Mucosa of descending colon (tissue), 3 donors: ENCODE measurements at regions not wholly inside any gene's neighbourhood (a gene's known extent, or its start where the extent isn't known, plus 50 kb on each side); places are given as distances from the start of the nearest gene placed in this dataset.
"Not testable (repeated sequence)": the region's sequence is repeated elsewhere in the genome, so short reads cannot be mapped to it uniquely, and the experiment has no call there.

ENCODE experiments used
- ATAC-seq: fragments of 200-7000 bp; cut with Tn5 transposase; one replicate; pipeline ENCODE4 v1.9.1; 2020; ENCODE audit warnings: mild to moderate bottlenecking, moderate library complexity
- DNase-seq, 3 donors: peaks; one replicate each; pipeline ENCODE4 v3.0.0-alpha.2; 2020
- H3K36me3 ChIP-seq: fragments of 200-600 bp; one replicate; pipeline ENCODE4 v1.8.0; 2021; ENCODE audit warnings: low read depth, mild to moderate bottlenecking
- H3K4me1 ChIP-seq: fragments of 200-600 bp; one replicate; pipeline ENCODE4 v1.8.0; 2021; ENCODE audit warnings: low read depth, mild to moderate bottlenecking
- H3K4me3 ChIP-seq: fragments of 200-600 bp; one replicate; pipeline ENCODE4 v1.8.0; 2021; ENCODE audit warnings: mild to moderate bottlenecking
- H3K9me3 ChIP-seq: fragments of 200-600 bp; one replicate; pipeline ENCODE4 v1.8.0; 2021; ENCODE audit warnings: mild to moderate bottlenecking
- intact Hi-C, 2 donors: fragments of 100-400 bp; cut with DNase I in 1 of 2; cut with micrococcal nuclease in 1 of 2; formaldehyde crosslinking; loops; one replicate each; pipeline versions ENCODE4 v1.11.0 to v1.11.1; 2022; cut with DNase I, micrococcal nuclease
- donor health status: DM: no; HTN: no; CAD: no; lungs with moderate emphysema.
- donor health status: DM: no; HTN: no; CAD: no.
- donor health status: DM: no; HTN: yes; CAD: no.

DNA sequence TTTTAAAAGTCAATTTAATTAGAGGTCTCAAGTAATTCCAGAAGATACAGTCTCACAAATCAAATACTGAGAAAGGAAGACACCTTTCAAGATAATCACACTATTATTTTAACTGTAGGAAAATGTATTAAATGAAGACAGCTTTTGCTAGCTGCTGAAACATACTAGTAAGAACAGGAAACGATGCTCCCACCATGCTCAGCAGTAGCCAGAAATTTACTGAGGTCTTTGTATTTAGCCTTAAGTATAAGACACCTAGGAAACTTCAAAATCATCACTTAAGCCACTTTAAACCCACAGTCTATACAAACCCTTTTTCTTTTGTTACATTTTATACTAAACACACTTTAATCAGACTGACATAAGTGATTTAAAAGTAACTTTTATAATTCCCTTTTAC lies 72.7 kb upstream of the NPIPB12 start:
- DNase-seq, H3K4me3 ChIP-seq, H3K4me1 ChIP-seq, intact Hi-C loops, H3K36me3 ChIP-seq, ATAC-seq, H3K9me3 ChIP-seq: not testable (repeated sequence)

DNA sequence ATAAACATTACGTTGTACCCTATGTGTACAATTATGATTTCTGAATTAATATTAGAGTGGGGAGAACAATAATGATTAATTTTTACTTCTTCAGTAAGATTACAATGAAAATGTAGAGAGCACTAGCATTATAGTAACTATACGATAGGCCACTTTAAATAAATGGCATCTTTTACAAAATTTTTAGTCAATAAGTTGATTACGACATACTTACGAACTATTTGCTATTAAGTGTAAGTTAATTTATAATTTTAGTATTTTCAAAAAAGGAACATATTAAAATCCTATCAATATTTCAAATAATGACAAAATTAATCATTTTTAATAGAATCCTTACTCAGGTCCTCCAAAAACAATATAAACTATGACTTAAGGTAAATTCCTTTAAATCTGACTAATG lies 75.6 kb upstream of the NPIPB12 start:
- DNase-seq, ATAC-seq, H3K9me3 ChIP-seq, H3K4me1 ChIP-seq, H3K36me3 ChIP-seq, H3K4me3 ChIP-seq, intact Hi-C loops: not testable (repeated sequence)

DNA sequence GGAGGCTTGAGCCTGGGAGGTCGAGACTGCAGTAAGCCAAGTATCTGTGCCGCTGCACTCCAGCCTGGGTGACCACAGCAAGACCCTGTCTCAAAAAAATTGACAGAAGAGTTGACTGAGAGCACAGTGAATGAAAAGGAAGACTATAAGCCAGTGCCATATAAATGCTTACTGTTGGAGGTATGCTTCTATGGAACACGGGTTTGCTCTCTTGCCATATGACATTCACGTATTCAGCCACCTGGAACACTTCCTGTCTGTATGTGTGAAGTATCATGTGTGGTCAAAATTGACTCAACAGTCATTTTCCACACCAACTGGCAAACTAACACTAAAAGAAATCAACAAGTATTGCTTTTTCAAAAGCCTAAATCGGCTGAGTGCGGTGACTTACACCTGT lies 71.1 kb upstream of the SPN start:
- intact Hi-C loops, DNase-seq, H3K4me3 ChIP-seq, H3K36me3 ChIP-seq, ATAC-seq, H3K4me1 ChIP-seq, H3K9me3 ChIP-seq: not testable (repeated sequence)

DNA sequence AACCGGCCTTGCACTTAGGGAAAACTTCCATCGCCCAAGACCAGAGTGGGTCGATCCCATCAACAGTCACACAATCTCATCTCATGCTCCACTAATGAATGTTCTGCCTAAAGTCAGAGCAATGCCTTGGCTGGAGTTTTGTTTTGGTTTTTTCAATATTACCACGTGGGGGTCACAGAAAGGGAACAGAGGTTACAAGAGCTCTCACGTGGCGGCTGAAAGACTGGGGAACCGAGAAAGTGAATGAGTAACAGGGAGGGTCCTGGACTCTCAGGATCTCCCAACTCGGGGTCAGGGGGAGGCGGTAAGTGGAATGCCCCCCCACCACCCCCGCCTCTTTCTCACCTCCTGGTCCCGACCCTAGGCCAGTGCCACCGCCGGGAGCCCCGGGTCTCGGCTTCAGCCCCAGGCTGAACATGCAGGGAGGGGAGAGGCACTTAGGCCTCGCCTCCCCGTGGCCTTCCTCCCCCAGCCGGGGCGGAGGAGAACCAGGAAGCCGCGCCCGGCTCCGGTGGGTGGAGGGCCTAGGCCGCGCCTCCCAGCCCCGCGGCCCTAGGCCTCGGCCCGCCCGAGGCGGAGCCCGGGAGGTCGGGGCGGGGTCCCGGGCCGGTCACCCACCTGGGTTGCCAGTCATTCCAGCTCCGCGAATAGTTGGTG lies 68.7 kb upstream of the SPN start:
- DNase-seq (peak in 2 of 3 donors; percentile 72 to 84), ATAC-seq (peak; percentile 74)
- intact Hi-C loops, H3K9me3 ChIP-seq, H3K36me3 ChIP-seq: not testable (repeated sequence)
- Histone ChIP-seq H3K4me3 (peak overlapping the region; percentile 26), H3K4me1 (peaks cover 16% of the 10 kb centered on the region)

DNA sequence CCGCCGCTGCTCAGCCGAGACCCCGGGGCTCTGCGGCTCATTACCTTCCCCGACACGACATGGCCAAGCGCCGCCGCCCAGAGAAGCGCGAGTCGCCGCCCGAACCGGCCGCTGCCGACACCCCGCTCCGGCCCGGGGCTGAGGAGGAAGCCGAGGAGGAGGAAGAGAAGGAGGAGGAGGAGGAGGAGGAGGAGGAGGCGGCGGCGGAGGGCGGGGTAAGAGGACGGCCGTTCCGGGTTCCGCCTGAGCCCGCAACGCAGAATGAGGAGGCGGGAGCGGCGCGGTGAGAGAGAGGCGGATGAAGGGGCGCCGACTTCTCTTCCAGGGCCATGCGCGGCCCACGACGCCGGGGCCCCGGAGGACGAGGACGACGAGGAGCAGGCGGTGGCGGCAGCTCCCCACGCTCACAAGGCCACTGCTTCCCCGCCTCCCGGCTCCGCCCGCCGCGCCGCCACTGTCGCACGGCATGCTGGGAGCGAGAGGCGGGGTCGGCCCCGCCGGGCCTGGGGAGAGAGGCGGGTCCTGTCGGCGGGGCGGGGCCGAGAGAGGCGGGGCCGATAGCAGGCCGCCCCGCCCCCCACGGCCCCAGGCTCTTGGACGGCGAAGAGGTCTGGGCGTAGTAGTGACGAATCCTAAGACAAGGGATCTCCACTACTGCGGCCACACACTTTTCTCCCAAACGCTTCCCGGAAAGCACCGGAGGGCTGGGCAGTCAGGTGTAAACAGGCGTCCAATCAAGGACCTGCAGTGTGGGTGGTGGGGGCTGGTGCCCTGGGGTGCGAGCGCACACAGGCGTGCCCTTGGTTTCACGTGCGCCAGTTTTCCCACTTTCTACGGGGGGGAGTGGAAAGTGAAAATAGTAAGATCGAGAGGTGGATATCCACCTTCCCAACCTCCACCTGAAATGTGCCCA lies 67.9 kb upstream of the SPN start:
- peaks cover 22% of the 10 kb centered on the region for H3K4me1 ChIP-seq
- peak overlapping the region; percentile 26 for H3K4me3 ChIP-seq
- H3K9me3 ChIP-seq, H3K36me3 ChIP-seq, intact Hi-C loops: not testable (repeated sequence)
- ATAC-seq (peak; percentile 87), DNase-seq (peak; percentile 95 to 96 (median 96))

DNA sequence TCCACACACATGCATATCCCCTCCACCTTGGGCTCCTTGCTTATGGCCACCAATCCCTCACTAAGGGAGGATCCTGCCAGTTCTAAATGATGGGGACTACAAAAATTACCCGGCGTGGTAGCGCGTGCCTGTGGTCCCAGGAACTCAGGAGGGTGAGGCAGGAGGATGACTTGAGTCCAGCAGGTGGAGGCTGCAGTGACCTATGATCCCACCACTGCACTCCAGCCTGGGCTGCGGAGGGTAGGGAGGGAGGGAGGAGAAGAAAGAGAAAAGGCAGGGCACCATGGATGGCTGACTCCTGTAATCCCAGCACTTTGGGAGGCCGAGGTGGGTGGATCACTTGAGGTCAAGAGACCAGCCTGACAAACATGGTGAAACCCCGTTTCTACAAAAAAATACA lies 66.0 kb upstream of the SPN start:
- H3K4me3 ChIP-seq, intact Hi-C loops, ATAC-seq, H3K36me3 ChIP-seq, H3K9me3 ChIP-seq: not testable (repeated sequence)
- peak in 2 of 3 donors; percentile 46 to 50 for DNase-seq
- peaks cover 33% of the 10 kb centered on the region for H3K4me1 ChIP-seq

DNA sequence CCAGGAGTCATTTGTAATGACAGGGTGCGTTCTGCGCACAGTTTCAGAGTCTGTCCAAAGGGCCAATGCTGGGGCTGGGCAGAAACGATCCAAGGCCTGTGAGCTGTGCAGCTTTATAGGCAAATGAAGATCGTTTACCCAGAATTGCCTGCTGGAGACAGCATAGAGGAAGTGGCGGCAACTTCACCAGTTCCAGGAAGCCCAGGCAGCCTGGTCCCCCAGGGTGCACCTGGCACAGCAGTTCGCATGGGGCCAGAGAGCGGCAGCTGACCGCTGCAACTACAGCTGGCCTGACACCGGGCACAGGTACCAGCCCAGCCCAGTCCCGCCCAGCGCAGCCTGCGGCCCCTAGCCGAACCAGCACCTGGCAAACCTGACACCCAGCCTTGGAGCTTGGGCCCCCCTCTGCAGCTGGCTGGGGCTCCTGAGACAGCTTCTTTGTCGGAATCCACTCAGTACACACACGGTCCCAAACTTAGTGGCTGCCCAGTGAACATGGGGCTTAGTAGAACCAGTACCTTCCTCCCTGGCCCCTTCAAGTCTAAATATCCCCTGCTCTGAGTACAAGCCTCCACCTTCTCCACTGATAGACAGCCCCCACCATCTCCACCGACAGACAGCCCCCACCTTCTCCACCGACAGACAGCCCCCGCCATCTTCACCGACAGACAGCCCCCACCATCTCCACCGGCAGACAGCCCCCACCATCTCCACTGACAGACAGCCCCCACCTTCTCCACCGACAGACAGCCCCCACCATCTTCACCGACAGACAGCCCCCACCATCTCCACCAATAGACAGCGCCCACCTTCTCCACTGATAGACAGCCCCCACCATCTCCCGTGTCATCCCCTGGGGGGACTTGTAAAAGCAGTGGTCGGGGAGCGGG lies 62.7 kb upstream of the SPN start:
- peaks cover 38% of the 10 kb centered on the region for H3K4me1 ChIP-seq
- H3K4me3 ChIP-seq, intact Hi-C loops, H3K9me3 ChIP-seq, H3K36me3 ChIP-seq: not testable (repeated sequence)
- ATAC-seq (peak; percentile 64), DNase-seq (peak; percentile 82 to 89 (median 84))

DNA sequence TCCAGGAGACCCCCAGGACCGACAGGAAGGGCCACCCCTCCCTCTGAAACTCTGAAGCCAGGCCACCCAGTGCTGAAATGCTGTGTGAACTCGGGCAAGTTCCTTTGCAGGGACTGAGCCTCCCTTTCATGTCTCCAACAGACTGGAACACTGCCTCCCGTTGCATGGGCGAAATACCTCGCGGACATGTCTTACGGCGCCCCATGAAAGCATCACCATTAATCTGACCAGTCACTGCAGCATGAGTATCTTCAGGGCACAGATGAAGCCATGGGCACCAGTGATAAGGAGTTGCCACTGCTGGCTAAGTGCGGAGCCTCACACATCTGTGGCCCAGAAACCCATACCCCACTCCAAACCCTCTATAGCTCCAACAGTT lies 60.8 kb upstream of the SPN start:
- ATAC-seq, intact Hi-C loops: not testable (repeated sequence)
- H3K4me1 ChIP-seq = peaks cover 36% of the 10 kb centered on the region

DNA sequence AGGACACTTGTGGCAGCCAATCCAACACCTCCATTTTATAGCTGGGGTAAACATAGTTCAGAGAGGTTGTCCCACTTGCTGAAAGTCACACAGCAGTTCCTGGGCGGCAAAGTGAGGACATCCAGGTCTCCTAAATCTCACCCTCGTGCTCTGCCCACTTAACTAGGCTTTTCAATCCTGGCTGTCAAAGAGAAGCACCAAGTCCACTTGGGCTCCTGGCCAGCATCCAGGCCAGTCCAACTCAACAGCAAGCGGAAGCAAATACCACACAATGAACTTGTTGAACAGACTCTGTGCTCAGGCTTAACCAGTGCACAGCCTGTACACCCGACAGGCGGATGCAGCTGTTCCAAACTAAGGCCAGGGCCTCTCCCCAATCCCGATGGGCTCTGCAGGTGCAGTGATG lies 60.4 kb upstream of the SPN start:
- H3K9me3 ChIP-seq, H3K4me3 ChIP-seq, DNase-seq, H3K36me3 ChIP-seq, ATAC-seq, intact Hi-C loops: not testable (repeated sequence)
- peaks cover 31% of the 10 kb centered on the region for H3K4me1 ChIP-seq

More for the DNA sequence above, 60.8 kb upstream of the SPN start:
- DNase-seq, H3K4me3 ChIP-seq, H3K9me3 ChIP-seq, H3K36me3 ChIP-seq: not testable (repeated sequence)

DNA sequence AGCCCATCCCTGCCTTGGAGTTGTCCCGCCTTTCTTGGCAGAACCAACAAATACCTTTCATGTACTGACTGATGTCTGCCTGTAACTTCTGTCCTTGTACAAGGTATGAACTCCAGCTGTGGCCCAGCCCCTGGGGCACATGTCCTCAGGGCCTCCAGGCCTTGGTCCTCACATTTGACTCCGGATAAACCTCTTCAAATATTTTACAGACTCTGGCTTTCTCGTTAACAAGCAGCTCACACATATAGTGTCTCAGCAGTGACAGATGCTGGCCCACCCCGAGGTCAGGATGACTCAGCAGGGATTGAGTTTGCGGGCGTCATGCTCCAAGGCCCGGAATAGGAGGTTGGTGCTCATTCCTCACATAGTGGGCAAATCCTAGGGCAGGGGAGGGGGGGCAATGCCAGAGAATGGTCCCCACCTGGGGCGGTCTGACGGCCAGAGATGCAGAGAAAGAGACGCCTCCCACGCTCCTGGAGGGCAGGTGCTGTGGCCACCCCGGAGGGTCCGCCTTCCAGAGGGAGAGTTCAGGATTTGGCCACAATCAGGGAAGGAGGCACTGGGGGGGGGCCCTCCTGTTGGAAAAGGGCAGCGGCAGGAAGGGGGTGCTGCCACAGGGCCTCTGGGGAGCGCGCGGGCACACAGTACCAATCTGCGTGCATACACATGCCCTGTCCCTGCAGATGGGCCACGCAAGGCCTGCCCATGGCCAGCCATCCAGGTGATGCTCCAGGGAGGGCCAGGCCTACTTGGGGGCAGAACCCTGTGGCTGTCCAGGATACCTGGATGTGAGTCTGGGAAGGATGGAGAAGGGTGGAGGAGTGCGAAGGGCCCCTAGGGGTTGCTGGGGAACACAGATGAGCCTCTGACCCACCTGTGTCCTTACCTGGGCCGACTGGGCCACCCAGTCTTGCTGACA lies 58.2 kb upstream of the SPN start:
- intact Hi-C loops, H3K36me3 ChIP-seq, H3K9me3 ChIP-seq, H3K4me3 ChIP-seq: not testable (repeated sequence)
- H3K4me1 ChIP-seq = peaks cover 18% of the 10 kb centered on the region
- peak; percentile 10 for ATAC-seq
- peak in 1 of 3 donors; percentile 43 for DNase-seq

DNA sequence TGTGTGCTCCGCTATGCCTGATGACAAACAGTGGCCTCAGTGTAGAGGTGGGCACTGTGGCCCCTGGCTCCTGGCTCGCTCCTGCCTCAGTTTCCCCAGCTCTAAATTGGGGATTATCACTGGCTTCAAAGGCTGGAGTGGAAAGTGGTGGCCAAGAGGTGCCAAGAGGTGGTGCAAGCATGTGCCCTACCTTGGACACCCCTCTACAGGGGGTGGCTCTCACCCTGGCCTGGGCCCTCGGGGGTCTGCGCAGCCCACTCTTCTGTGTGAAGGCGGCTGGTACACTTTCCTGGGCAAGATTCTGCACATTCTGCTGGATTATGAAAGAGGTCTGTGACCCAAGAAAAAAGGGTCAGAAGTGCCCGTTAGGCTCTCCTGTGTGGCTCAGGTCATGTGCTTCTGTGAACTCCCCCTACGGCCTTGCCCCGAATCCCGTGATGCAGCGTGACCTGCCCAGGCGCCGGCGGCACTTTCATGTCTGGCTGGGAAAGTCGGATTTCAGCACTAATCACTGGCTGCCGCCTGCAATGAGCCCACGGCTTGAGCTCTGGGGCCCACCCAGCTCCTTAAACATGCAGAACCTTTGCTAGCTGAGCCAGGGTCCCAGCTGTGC lies 57.3 kb upstream of the SPN start:
- DNase-seq, H3K36me3 ChIP-seq, H3K4me3 ChIP-seq, ATAC-seq, H3K9me3 ChIP-seq, intact Hi-C loops: not testable (repeated sequence)
- H3K4me1 ChIP-seq = peaks cover 16% of the 10 kb centered on the region

DNA sequence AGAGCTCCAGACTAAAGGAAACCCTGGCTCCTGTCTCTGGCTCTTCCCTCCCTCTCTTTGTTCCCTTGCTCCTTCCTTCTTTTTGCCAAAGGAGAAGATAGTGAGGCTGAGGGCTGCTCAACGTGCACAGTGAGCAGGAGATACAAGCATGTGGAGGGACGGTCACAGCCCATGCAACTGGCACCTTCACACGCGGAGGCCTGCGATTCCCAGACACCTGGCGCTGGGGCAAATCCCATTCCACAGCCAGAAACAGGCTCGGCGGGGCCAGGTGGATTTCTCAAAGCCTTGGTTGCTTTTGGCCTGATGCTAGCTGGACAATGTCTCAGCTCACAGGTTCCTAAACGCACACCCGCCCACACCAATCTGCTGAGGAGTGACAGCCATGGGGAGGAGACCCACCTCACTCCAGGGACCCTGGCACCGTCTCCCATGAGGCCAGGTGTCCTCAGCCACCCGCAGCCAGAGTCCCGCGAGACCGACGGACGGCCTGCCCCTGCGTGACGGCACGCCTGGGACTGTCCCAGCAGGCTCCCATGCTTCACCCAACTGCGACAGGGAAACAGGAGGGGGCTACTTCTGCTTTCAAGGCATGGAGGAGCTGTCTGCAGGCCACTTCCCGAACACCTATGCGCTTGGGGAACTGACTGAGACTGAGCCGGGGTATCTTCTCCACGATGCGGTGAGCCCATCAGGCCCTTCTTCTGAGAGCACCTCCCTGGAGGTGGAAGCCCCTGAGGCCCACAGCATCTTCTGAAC lies 56.2 kb upstream of the SPN start:
- H3K4me3 ChIP-seq, intact Hi-C loops, DNase-seq, H3K9me3 ChIP-seq, H3K36me3 ChIP-seq, H3K4me1 ChIP-seq: not testable (repeated sequence)
- peak; percentile 4 for ATAC-seq
